Esophagus (tissue), 2 donors: ENCODE measurements at regions not wholly inside any gene's neighbourhood (a gene's known extent, or its start where the extent isn't known, plus 50 kb on each side); places are given as distances from the start of the nearest gene placed in this dataset.

Experiments used
- H3K27ac ChIP-seq, 2 donors: one replicate each; pipeline ENCODE4 v1.5.1; 2013; ENCODE audit warnings: low read depth in 2 of 2, mild to moderate bottlenecking in 2 of 2, inconsistent platforms in 1 of 2, low read length in 1 of 2, moderate library complexity in 1 of 2
- H3K27me3 ChIP-seq, 2 donors: one replicate each; pipeline ENCODE4 v1.6.1; 2013; ENCODE audit warnings: low read length in 2 of 2, control low read depth in 1 of 2, mild to moderate bottlenecking in 1 of 2; ENCODE audit not compliant: insufficient read depth in 2 of 2, control insufficient read depth in 1 of 2
- H3K36me3 ChIP-seq, 2 donors: one replicate each; pipeline ENCODE4 v1.6.1; 2013; ENCODE audit warnings: low read length in 1 of 2; ENCODE audit not compliant: control insufficient read depth in 2 of 2, insufficient read depth in 2 of 2
- H3K4me1 ChIP-seq, 2 donors: one replicate each; pipeline ENCODE4 v1.6.1; 2013; ENCODE audit warnings: low read length in 1 of 2; ENCODE audit not compliant: control insufficient read depth in 2 of 2, insufficient read depth in 2 of 2
- H3K4me3 ChIP-seq, 2 donors: one replicate each; pipeline ENCODE4 v1.5.1; 2013; ENCODE audit warnings: low read length in 2 of 2, mild to moderate bottlenecking in 2 of 2, low read depth in 1 of 2, moderate library complexity in 1 of 2
- H3K9me3 ChIP-seq, 2 donors: one replicate each; pipeline ENCODE4 v1.6.1; 2013; ENCODE audit warnings: mild to moderate bottlenecking in 2 of 2, low read depth in 1 of 2, low read length in 1 of 2, moderate library complexity in 1 of 2; ENCODE audit not compliant: control insufficient read depth in 2 of 2, insufficient read depth in 1 of 2
- WGBS, 2 donors: extraction: QIAGEN DNeasy Blood & Tissue Kit; methylation state at CpG; one replicate each; pipeline ENCODE4 v1.1.7; 2013; 5-methylcytosine and 5-hydroxymethylcytosine counted together
- donor health status: healthy with polysubstance abuse.
- donor health status: Bipolar disorder and iron deficiency.

GRCh38 chr1:14328685-14329084 lies 269.8 kb upstream of the KAZN start:
- H3K36me3 ChIP-seq: no peaks in the 10 kb centered on the region
- no peaks in the 10 kb centered on the region for H3K27me3 ChIP-seq
- no peak overlapping the region for H3K4me3 ChIP-seq
- H3K9me3 ChIP-seq: peaks cover 0 to 3% of the 10 kb centered on the region in 2 donors
- no peak overlapping the region for H3K27ac ChIP-seq
- H3K4me1 ChIP-seq: peaks cover 0 to 2% of the 10 kb centered on the region in 2 donors

- WGBS, 2 donors: 70 to 76% methylated on average over 4 of the region's 4 CpGs
- Histone ChIP-seq H3K27me3 (no peaks in the 10 kb centered on the region), H3K27ac (no peak overlapping the region), H3K4me3 (no peak overlapping the region), H3K4me1 (peaks cover 0 to 3% of the 10 kb centered on the region in 2 donors), H3K36me3 (no peaks in the 10 kb centered on the region), H3K9me3 (peaks cover 0 to 3% of the 10 kb centered on the region in 2 donors)
These were observed 266.3 kb upstream of the KAZN start for GRCh38 chr1:14332158-14332557.

GRCh38 chr1:14334336-14335176 lies 263.9 kb upstream of the KAZN start:
- peaks cover 0 to 3% of the 10 kb centered on the region in 2 donors for H3K9me3 ChIP-seq
- 56 to 62% methylated on average over 7 of the region's 7 CpGs for WGBS, 2 donors

GRCh38 chr1:14338509-14338908 lies 260.0 kb upstream of the KAZN start:
- H3K9me3 ChIP-seq: no peaks in the 10 kb centered on the region
- H3K27ac ChIP-seq: no peak overlapping the region
- no peaks in the 10 kb centered on the region for H3K36me3 ChIP-seq
- 71 to 83% methylated on average over 3 of the region's 3 CpGs for WGBS, 2 donors
- H3K4me3 ChIP-seq: no peak overlapping the region
- H3K4me1 ChIP-seq: peaks cover 2 to 3% of the 10 kb centered on the region in 2 donors
- no peaks in the 10 kb centered on the region for H3K27me3 ChIP-seq

More at GRCh38 chr1:14334336-14335176, 263.9 kb upstream of the KAZN start:
- H3K4me3 ChIP-seq: no peak overlapping the region
- no peaks in the 10 kb centered on the region for H3K27me3 ChIP-seq
- H3K36me3 ChIP-seq: no peaks in the 10 kb centered on the region
- H3K4me1 ChIP-seq: peaks cover 0 to 3% of the 10 kb centered on the region in 2 donors
- no peak overlapping the region for H3K27ac ChIP-seq

GRCh38 chr1:14339288-14339687 lies 259.2 kb upstream of the KAZN start:
- H3K27ac ChIP-seq: peak overlapping the region in 1 of 2 donors; percentile 68
- H3K4me1 ChIP-seq: peaks cover 0 to 2% of the 10 kb centered on the region in 2 donors
- H3K4me3 ChIP-seq: no peak overlapping the region
- 58 to 70% methylated on average over 5 of the region's 5 CpGs for WGBS, 2 donors
- H3K9me3 ChIP-seq: no peaks in the 10 kb centered on the region
- no peaks in the 10 kb centered on the region for H3K36me3 ChIP-seq
- no peaks in the 10 kb centered on the region for H3K27me3 ChIP-seq

GRCh38 chr1:14340002-14340785 lies 258.3 kb upstream of the KAZN start:
- H3K4me1 ChIP-seq: peaks cover 0 to 2% of the 10 kb centered on the region in 2 donors
- no peaks in the 10 kb centered on the region for H3K9me3 ChIP-seq
- no peaks in the 10 kb centered on the region for H3K36me3 ChIP-seq
- WGBS, 2 donors: 40 to 41% methylated on average over 5 of the region's 5 CpGs
- H3K27me3 ChIP-seq: no peaks in the 10 kb centered on the region
- no peak overlapping the region for H3K27ac ChIP-seq
- no peak overlapping the region for H3K4me3 ChIP-seq

GRCh38 chr1:14341147-14341546 lies 257.3 kb upstream of the KAZN start:
- Histone ChIP-seq H3K27ac (no peak overlapping the region), H3K4me1 (peaks cover 0 to 2% of the 10 kb centered on the region in 2 donors)

GRCh38 chr1:14345946-14346550 lies 252.4 kb upstream of the KAZN start:
- Histone ChIP-seq H3K4me3 (no peak overlapping the region), H3K27me3 (no peaks in the 10 kb centered on the region), H3K4me1 (peaks cover 0 to 2% of the 10 kb centered on the region in 2 donors), H3K9me3 (no peaks in the 10 kb centered on the region), H3K27ac (no peak overlapping the region), H3K36me3 (no peaks in the 10 kb centered on the region)
- 76 to 78% methylated on average over 8 of the region's 8 CpGs for WGBS, 2 donors

More at GRCh38 chr1:14341147-14341546, 257.3 kb upstream of the KAZN start:
- WGBS, 2 donors: 89 to 92% methylated on average over 3 of the region's 3 CpGs
- H3K4me3 ChIP-seq: no peak overlapping the region
- H3K36me3 ChIP-seq: no peaks in the 10 kb centered on the region
- no peaks in the 10 kb centered on the region for H3K9me3 ChIP-seq
- no peaks in the 10 kb centered on the region for H3K27me3 ChIP-seq

- H3K27me3 ChIP-seq: no peaks in the 10 kb centered on the region
- peaks cover 0 to 4% of the 10 kb centered on the region in 2 donors for H3K9me3 ChIP-seq
- WGBS, 2 donors: 77 to 81% methylated on average over 6 of the region's 6 CpGs
- H3K27ac ChIP-seq: no peak overlapping the region
- no peaks in the 10 kb centered on the region for H3K4me1 ChIP-seq
- H3K36me3 ChIP-seq: no peaks in the 10 kb centered on the region
- H3K4me3 ChIP-seq: no peak overlapping the region
These were observed 251.3 kb upstream of the KAZN start for GRCh38 chr1:14347186-14347585.
